SK-N-SH (cell line): ENCODE measurements at regions not wholly inside any gene's neighbourhood (a gene's known extent, or its start where the extent isn't known, plus 50 kb on each side); places are given as distances from the start of the nearest gene placed in this dataset.

Experiments
- FOXJ3 ChIP-seq: sonication (generic); formaldehyde crosslinking; IDR thresholded peaks from 2 replicates; pipeline ENCODE4 v1.5.1; 2020; ENCODE audit warnings: mild to moderate bottlenecking, missing genetic modification reagents
- REST ChIP-seq: IDR thresholded peaks from 2 replicates; pipeline ENCODE4 v1.6.1; 2012; ENCODE audit warnings: mild to moderate bottlenecking, low read depth, low read length, moderate library complexity

- TF ChIP-seq REST (no peak), FOXJ3 (CRISPR knock-in tag) (no peak)
These were observed 111.0 kb downstream of the MAIP1 start for GRCh38 chr2:200066417-200066816.
